ENCODE measurements at regions not wholly inside any gene's neighbourhood (a gene's known extent, or its start where the extent isn't known, plus 50 kb on each side); places are given as distances from the start of the nearest gene placed in this dataset.
"Not testable (repeated sequence)": the region's sequence is repeated elsewhere in the genome, so short reads cannot be mapped to it uniquely, and the experiment has no call there.

GRCh38 chr12:75646329-75647210 is 135.2 kb upstream of the KRR1 start:
- H3K4me3 ChIP-seq (replicated peaks; ENCODE audit: insufficient read depth, low read length), result no peak overlapping the region
- H3K27ac ChIP-seq (replicated peaks), result no peak overlapping the region
- no peaks in the 10 kb centered on the region for H3K27me3 ChIP-seq (ENCODE audit: insufficient read depth, poor library complexity, severe bottlenecking)
- no peak for DNase-seq (ENCODE audit: low read depth in 1 of 2, low spot score in 1 of 2)
- no peak for TF ChIP-seq SPI1 (IDR thresholded peaks at IDR 0.05; ENCODE audit: borderline replicate concordance, low read depth)
- no peak for TF ChIP-seq REST (IDR thresholded peaks at IDR 0.05; ENCODE audit: insufficient replicate concordance, low read depth)
- TF ChIP-seq POLR2AphosphoS5 (IDR thresholded peaks at IDR 0.05; ENCODE audit: low read depth), result no peak
- no peak for TF ChIP-seq GABPA (IDR thresholded peaks at IDR 0.05; ENCODE audit: low read depth)
- TF ChIP-seq CTCF (IDR thresholded peaks at IDR 0.05; ENCODE audit: insufficient read depth, low read length), result no peak

- H3K27me3 ChIP-seq (ENCODE audit: insufficient read depth, poor library complexity, severe bottlenecking), result no peaks in the 10 kb centered on the region
- H3K27ac ChIP-seq (replicated peaks), result no peak overlapping the region
- no peak overlapping the region for H3K4me3 ChIP-seq (replicated peaks; ENCODE audit: insufficient read depth, low read length)
- TF ChIP-seq SPI1 (IDR thresholded peaks at IDR 0.05; ENCODE audit: borderline replicate concordance, low read depth), result no peak
- TF ChIP-seq GABPA (IDR thresholded peaks at IDR 0.05; ENCODE audit: low read depth), result no peak
- DNase-seq (ENCODE audit: low read depth in 1 of 2, low spot score in 1 of 2), result no peak
Measured at GRCh38 chr12:75644472-75645072, 133.2 kb upstream of the KRR1 start.

DNA sequence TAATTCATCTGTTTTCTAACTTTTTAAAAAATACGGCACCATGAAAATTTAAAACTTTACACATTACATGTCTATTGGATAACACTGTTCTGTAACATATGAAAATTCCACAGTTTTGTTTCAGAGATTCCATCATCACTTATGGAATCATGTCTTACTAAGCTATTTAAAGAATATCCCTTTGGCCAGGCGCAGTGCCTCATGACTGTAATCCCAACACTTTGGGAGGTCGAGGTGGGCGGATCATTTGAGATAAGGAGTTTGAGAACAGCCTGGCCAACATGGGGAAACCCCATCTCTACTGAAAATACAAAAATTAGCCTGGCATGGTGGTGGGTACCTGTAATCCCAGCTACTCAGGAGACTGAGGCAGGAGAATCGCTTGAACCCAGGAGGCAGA is 131.7 kb upstream of the KRR1 start:
- not testable (repeated sequence) for H3K27ac ChIP-seq (replicated peaks); H3K4me3 ChIP-seq (replicated peaks; ENCODE audit: insufficient read depth, low read length); H3K27me3 ChIP-seq (ENCODE audit: insufficient read depth, poor library complexity, severe bottlenecking); DNase-seq (ENCODE audit: low read depth in 1 of 2, low spot score in 1 of 2)

DNA sequence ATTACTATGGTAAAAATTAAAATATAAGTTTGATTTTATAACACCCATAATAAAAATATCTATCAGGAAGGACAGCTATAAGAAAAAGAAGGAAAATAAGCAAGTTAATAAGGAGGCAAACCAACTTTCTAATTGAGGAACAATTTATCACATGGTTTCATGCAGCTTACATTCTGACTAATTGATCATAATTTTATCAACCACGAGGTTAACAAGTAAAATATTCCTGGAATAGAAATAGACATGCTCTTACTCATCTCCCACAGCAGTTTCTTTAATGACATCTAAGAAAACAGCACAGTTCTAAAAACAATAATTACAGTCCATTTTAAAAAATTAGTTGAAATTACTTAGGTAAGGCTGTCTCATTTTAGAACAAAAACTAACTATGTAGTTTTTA is 130.8 kb upstream of the KRR1 start:
- TF ChIP-seq CTCF (IDR thresholded peaks at IDR 0.05; ENCODE audit: insufficient read depth, low read length) (no peak), SPI1 (IDR thresholded peaks at IDR 0.05; ENCODE audit: borderline replicate concordance, low read depth) (no peak), POLR2AphosphoS5 (IDR thresholded peaks at IDR 0.05; ENCODE audit: low read depth) (no peak), REST (IDR thresholded peaks at IDR 0.05; ENCODE audit: insufficient replicate concordance, low read depth) (no peak), GABPA (IDR thresholded peaks at IDR 0.05; ENCODE audit: low read depth) (no peak)

More for the DNA sequence above, 130.8 kb upstream of the KRR1 start:
- DNase-seq (ENCODE audit: low read depth in 1 of 2, low spot score in 1 of 2), result no peak
- H3K4me3 ChIP-seq (replicated peaks; ENCODE audit: insufficient read depth, low read length), result no peak overlapping the region
- no peaks in the 10 kb centered on the region for H3K27me3 ChIP-seq (ENCODE audit: insufficient read depth, poor library complexity, severe bottlenecking)
- peak overlapping the region; percentile 84 for H3K27ac ChIP-seq (replicated peaks)
